ENCODE measurements at regions not wholly inside any gene's neighbourhood (a gene's known extent, or its start where the extent isn't known, plus 50 kb on each side); places are given as distances from the start of the nearest gene placed in this dataset.

DNA sequence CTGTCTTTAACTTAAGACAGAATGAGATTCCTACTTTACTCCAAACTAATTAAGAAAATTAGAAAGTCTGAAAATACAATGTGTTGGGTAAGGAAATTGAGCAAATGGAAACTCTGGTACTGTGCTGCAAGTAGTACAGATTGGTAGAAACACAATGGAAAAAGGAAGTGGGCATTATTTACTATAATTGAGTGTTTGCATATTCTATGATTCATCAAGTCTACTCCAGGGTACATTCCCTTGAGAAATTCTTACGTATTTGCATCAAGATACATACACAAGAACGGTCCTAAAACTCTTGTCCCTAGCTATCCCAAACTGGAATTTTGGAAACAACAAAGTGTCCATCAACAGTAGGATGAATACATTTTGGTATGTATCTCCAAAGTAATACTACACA, 123.5 kb upstream of the TARS1 start:
- TF ChIP-seq, protein P1, sequence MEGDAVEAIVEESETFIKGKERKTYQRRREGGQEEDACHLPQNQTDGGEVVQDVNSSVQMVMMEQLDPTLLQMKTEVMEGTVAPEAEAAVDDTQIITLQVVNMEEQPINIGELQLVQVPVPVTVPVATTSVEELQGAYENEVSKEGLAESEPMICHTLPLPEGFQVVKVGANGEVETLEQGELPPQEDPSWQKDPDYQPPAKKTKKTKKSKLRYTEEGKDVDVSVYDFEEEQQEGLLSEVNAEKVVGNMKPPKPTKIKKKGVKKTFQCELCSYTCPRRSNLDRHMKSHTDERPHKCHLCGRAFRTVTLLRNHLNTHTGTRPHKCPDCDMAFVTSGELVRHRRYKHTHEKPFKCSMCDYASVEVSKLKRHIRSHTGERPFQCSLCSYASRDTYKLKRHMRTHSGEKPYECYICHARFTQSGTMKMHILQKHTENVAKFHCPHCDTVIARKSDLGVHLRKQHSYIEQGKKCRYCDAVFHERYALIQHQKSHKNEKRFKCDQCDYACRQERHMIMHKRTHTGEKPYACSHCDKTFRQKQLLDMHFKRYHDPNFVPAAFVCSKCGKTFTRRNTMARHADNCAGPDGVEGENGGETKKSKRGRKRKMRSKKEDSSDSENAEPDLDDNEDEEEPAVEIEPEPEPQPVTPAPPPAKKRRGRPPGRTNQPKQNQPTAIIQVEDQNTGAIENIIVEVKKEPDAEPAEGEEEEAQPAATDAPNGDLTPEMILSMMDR (conservative IDR thresholded peaks at IDR 0.05 in 1 of 2, IDR thresholded peaks at IDR 0.05 in 1 of 2; ENCODE audit: extremely low read depth in 1 of 2, insufficient read depth in 1 of 2, low read depth in 1 of 2, low read length in 2 of 2): no peak
- TF ChIP-seq EZH2 (IDR thresholded peaks at IDR 0.05; ENCODE audit: borderline replicate concordance, low read length): no peak
